HG03280 (cell line): ENCODE measurements at regions not wholly inside any gene's neighbourhood (a gene's known extent, or its start where the extent isn't known, plus 50 kb on each side); places are given as distances from the start of the nearest gene placed in this dataset.
"Not testable (repeated sequence)": the region's sequence is repeated elsewhere in the genome, so short reads cannot be mapped to it uniquely, and the experiment has no call there.

Experiments
- ATAC-seq: cut with Tn5 transposase; IDR thresholded peaks from one replicate; pipeline ENCODE4 v1.9.1; 2021; ENCODE audit warnings: mild to moderate bottlenecking, moderate library complexity; ENCODE audit not compliant: unreplicated experiment

- no peak for ATAC-seq
Observed at GRCh38 chr6:141884850-141885249, 247.9 kb upstream of the GJE1 start.

GRCh38 chr6:141878686-141879085 is 254.0 kb upstream of the GJE1 start:
- no peak for ATAC-seq

- ATAC-seq = no peak
Observed at GRCh38 chr6:141877275-141877983, 255.3 kb upstream of the GJE1 start.

- no peak for ATAC-seq
Observed at GRCh38 chr6:141874930-141875602, 257.7 kb upstream of the GJE1 start.

- ATAC-seq = not testable (repeated sequence)
Observed at GRCh38 chr6:141869509-141869908, 263.2 kb upstream of the GJE1 start.

GRCh38 chr6:141867767-141868166 is 265.0 kb upstream of the GJE1 start:
- ATAC-seq = no peak

GRCh38 chr6:141866731-141867497 is 265.8 kb upstream of the GJE1 start:
- no peak for ATAC-seq

GRCh38 chr6:141851063-141851462 is 281.7 kb upstream of the GJE1 start:
- ATAC-seq = no peak

- no peak for ATAC-seq
Observed at GRCh38 chr6:141848029-141848890, 284.5 kb upstream of the GJE1 start.

- ATAC-seq = no peak
Observed at GRCh38 chr6:141846639-141847038, 286.1 kb upstream of the GJE1 start.

GRCh38 chr6:141843178-141843834 is 289.4 kb upstream of the GJE1 start:
- ATAC-seq = no peak

- ATAC-seq = no peak
Observed at GRCh38 chr6:141833001-141833655, 299.6 kb upstream of the GJE1 start.

GRCh38 chr6:141830530-141830929 is 302.2 kb upstream of the GJE1 start:
- no peak for ATAC-seq

GRCh38 chr6:141829566-141830360 is 303.0 kb upstream of the GJE1 start:
- ATAC-seq = no peak

GRCh38 chr6:141824350-141824749 is 308.4 kb upstream of the GJE1 start:
- no peak for ATAC-seq

- ATAC-seq = not testable (repeated sequence)
Observed at GRCh38 chr6:141815039-141815438, 317.7 kb upstream of the GJE1 start.

GRCh38 chr6:141809901-141810300 is 322.8 kb upstream of the GJE1 start:
- ATAC-seq = no peak

GRCh38 chr6:141808662-141809061 is 324.1 kb upstream of the GJE1 start:
- ATAC-seq = no peak

- ATAC-seq = not testable (repeated sequence)
Observed at GRCh38 chr6:141800973-141801372, 331.8 kb upstream of the GJE1 start.
